ENCODE measurements at regions not wholly inside any gene's neighbourhood (a gene's known extent, or its start where the extent isn't known, plus 50 kb on each side); places are given as distances from the start of the nearest gene placed in this dataset.
"Not testable (repeated sequence)": the region's sequence is repeated elsewhere in the genome, so short reads cannot be mapped to it uniquely, and the experiment has no call there.

DNA sequence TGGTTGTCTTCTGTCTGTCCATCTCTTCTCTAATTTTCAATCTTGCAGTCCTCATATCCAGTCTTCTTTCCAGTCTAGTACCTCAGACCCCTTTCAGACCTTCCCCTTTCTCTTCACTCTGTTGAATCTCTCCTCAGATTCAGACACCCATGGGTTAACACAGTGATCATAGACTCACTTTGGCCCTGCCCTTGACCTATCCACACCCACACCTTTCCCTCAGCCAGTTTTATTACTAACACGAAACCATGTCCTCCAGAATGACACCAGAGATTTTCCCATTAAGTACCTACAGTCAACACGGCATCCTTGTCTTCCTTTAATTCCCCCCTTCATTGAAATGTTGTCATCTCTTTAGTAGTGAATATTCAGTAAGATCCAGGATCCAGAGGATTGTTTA, 74.5 kb upstream of the UBE2E2 start:
- TF ChIP-seq, protein P1, sequence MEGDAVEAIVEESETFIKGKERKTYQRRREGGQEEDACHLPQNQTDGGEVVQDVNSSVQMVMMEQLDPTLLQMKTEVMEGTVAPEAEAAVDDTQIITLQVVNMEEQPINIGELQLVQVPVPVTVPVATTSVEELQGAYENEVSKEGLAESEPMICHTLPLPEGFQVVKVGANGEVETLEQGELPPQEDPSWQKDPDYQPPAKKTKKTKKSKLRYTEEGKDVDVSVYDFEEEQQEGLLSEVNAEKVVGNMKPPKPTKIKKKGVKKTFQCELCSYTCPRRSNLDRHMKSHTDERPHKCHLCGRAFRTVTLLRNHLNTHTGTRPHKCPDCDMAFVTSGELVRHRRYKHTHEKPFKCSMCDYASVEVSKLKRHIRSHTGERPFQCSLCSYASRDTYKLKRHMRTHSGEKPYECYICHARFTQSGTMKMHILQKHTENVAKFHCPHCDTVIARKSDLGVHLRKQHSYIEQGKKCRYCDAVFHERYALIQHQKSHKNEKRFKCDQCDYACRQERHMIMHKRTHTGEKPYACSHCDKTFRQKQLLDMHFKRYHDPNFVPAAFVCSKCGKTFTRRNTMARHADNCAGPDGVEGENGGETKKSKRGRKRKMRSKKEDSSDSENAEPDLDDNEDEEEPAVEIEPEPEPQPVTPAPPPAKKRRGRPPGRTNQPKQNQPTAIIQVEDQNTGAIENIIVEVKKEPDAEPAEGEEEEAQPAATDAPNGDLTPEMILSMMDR (IDR thresholded peaks at IDR 0.05; ENCODE audit: low read depth, low read length), result no peak
- in situ Hi-C loops (cut with HindIII; ENCODE audit: low sequenced_read_pairs), result no loop called here
- H3K4me3 ChIP-seq (ENCODE audit: low read depth, low read length), result no peak overlapping the region
- DNase-seq (ENCODE audit: low read depth, low spot score), result no peak

DNA sequence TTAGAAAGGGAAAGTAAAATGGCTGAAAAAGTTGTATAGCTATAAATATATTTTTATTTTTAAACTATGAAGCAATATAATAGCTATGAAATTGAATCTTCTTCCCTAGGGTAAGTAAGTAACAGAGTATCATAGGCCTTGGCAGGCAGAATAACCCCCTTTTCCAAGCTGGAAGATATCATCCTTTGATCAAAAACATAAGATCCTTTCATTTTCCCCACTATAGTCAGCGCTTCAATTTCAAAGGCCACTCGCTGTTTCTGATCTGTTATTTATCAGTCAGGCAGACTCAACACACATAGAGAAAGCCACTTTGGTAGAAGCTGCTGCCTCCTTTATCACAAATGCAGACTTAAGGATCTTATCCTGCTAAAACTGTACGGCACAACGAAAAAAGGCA, 74.0 kb upstream of the UBE2E2 start:
- no peak for DNase-seq (ENCODE audit: low read depth, low spot score)
- TF ChIP-seq, protein P1 (IDR thresholded peaks at IDR 0.05; ENCODE audit: low read depth, low read length), result no peak
- H3K4me3 ChIP-seq (ENCODE audit: low read depth, low read length), result no peak overlapping the region
- in situ Hi-C loops (cut with HindIII; ENCODE audit: low sequenced_read_pairs), result no loop called here

DNA sequence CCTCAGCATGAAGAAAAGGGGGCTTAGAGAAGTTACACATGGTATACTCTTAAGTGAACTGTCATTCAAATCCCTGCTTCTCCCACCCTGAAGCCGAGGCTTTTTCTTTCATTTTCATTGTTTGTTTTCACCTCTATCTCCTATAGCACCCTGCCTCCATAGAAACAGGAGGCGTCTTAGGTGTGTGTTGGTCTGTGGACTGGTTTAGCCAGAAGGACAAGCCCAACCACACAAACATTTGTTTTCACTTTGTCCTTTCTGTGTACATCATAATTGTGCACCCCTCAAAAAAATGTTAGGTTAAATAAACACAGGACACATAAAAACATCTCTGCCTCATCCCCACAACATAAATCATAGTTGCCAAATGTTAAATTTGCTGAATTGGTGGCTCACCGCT, 73.3 kb upstream of the UBE2E2 start:
- no peak overlapping the region for H3K4me3 ChIP-seq (ENCODE audit: low read depth, low read length)
- in situ Hi-C loops (cut with HindIII; ENCODE audit: low sequenced_read_pairs), result no loop called here
- TF ChIP-seq, protein P1 (IDR thresholded peaks at IDR 0.05; ENCODE audit: low read depth, low read length), result no peak

DNA sequence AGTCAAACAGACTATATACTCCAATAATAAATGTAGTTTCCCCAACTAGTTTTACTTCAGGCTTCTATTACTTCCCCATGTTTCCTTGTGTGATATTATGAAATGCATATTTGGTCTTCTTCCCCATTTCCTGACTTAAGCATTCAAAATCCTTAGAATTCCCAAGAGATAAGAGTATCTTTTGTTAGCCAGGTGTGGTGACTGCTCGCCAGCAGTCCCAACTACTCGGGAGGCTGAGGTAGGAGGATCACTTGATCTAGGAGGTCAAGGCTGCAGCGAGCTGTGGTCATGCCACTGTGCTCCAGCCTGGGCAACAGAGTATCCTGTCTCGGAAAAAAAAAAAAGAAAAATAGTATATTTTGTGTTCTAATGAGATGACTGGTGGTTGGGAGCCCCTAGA, 72.7 kb upstream of the UBE2E2 start:
- in situ Hi-C loops (cut with HindIII; ENCODE audit: low sequenced_read_pairs), result no loop called here
- H3K4me3 ChIP-seq (ENCODE audit: low read depth, low read length), result no peak overlapping the region
- no peak for DNase-seq (ENCODE audit: low read depth, low spot score)
- TF ChIP-seq, protein P1 (IDR thresholded peaks at IDR 0.05; ENCODE audit: low read depth, low read length), result no peak

More for the DNA sequence above, 73.3 kb upstream of the UBE2E2 start:
- peak; percentile 9 for DNase-seq (ENCODE audit: low read depth, low spot score)

DNA sequence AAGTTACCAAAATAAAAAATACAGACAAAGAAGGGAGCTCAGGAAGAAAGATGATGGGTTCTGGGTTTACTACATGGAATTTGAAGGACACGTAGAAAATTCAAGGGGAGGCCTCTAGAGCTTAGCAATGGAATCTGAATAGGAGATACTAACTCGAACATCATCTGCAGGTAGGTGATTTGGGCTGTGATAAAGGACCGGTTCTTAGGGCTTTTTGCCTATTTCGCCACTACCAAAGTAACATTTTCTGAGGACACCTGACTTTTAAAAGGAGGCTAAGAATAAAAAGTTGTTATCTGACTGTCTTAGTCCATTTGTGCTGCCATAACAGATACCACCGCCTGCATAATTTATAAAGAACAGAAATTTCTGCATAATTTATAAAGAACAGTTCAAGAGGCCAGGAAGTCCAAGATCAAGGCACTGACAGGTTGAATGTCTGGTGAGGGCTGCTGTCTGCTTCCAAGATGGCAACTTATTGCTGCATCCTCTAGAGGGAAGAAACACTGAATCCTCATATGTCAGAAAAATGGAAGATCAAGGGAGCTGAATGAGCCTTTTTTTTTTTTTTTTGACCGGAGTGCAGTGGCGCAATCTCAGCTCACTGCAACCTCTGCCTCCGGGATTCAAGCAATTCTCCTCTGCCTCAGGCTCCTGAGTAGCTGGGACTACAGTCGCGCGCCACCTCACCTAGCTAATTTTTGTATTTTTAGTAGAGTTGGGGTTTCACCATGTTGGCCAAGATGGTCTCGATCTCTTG, 67.9 kb upstream of the UBE2E2 start:
- DNase-seq (ENCODE audit: low read depth, low spot score), result no peak
- in situ Hi-C loops (cut with HindIII; ENCODE audit: low sequenced_read_pairs), result no loop called here
- TF ChIP-seq, protein P1 (IDR thresholded peaks at IDR 0.05; ENCODE audit: low read depth, low read length), result no peak
- H3K4me3 ChIP-seq (ENCODE audit: low read depth, low read length), result no peak overlapping the region

DNA sequence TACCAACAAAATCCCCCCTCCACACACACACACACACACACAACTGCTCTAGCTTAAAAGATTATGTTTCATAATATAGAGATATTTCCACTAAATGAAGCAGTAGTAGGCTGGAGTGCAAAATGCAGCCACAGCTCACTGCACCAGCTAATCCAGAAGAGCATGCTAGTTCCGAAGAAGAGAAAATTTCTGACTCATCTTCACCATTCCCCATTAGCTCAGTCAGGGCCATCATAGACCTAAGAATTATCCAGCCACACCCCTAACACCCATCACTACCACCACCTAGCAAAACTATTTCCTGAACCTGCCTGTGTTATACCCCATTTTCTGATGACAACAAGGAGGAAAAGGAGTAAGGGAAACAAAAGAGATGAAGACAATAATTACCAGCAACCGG, 67.1 kb upstream of the UBE2E2 start:
- TF ChIP-seq, protein P1 (IDR thresholded peaks at IDR 0.05; ENCODE audit: low read depth, low read length), result no peak
- no peak overlapping the region for H3K4me3 ChIP-seq (ENCODE audit: low read depth, low read length)
- no peak for DNase-seq (ENCODE audit: low read depth, low spot score)
- in situ Hi-C loops (cut with HindIII; ENCODE audit: low sequenced_read_pairs), result no loop called here

DNA sequence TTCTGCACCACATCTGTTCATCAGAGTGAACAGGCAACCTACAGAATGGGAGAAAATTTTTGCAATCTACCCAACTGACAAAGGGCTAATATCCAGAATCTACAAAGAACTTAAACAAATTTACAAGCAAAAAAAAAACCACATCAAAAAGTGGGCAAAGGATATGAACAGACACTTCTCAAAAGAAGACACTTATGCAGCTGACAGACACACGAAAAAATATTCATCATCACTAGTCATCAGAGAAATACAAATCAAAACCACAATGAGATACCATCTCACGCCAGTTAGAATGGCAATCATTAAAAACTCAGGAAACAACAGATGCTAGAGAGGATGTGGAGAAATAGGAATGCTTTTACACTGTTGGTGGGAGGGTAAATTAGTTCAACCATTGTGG, 59.1 kb upstream of the UBE2E2 start:
- in situ Hi-C loops (cut with HindIII; ENCODE audit: low sequenced_read_pairs); DNase-seq (ENCODE audit: low read depth, low spot score); H3K4me3 ChIP-seq (ENCODE audit: low read depth, low read length): not testable (repeated sequence)

Data from astrocyte of the spinal cord (primary cell).